GM12878 (cell line): ENCODE measurements at regions not wholly inside any gene's neighbourhood (a gene's known extent, or its start where the extent isn't known, plus 50 kb on each side); places are given as distances from the start of the nearest gene placed in this dataset.

Experiments
- ATAC-seq: fragments of 200-7000 bp; cut with Tn5 transposase; 3 replicates; pipeline ENCODE4 v1.9.1; 2020; ENCODE audit warnings: mild to moderate bottlenecking, moderate library complexity
- BruUV-seq: library from RNA; stranded (reverse); fragments of 400-500 nt; replicated peaks from 2 replicates; lab custom pipeline; 2021; lab: Mats Ljungman, UMichigan
- CTCF ChIA-PET: fragments of 300-600 bp; sonication (Branson Sonifier 250); formaldehyde crosslinking; extraction: SDS; loops from one replicate; lab custom pipeline; 2021; ENCODE audit warnings: inconsistent platforms; lab: Yijun Ruan, JAX
- POLR2A ChIA-PET: fragments of 350-600 bp; formaldehyde crosslinking; extraction: SDS; loops from one replicate; lab custom pipeline; 2021; ENCODE audit warnings: inconsistent platforms; lab: Charles Lee
- RAD21 ChIA-PET: fragments of 300-600 bp; sonication (Branson Sonifier 250); formaldehyde crosslinking; loops from one replicate; lab custom pipeline; 2023; ENCODE audit warnings: antibody characterized with exemption; ENCODE audit not compliant: unreplicated experiment; lab: Charles Lee
- SMC1A ChIA-PET: fragments of 300-600 bp; sonication (Branson Sonifier 250); formaldehyde crosslinking; loops from one replicate; lab custom pipeline; 2023; ENCODE audit not compliant: unreplicated experiment, uncharacterized antibody; lab: Charles Lee
- DNase-seq: peaks from one replicate; pipeline ENCODE4 v3.0.0-alpha.2; 2011; ENCODE audit warnings: low read depth, low spot score
- FAIRE-seq: peaks from 3 replicates; lab custom pipeline; 2011; peaks lifted over from hg19 to GRCh38; lab: Jason Lieb, UNC
- H2AFZ ChIP-seq: 2 replicates; pipeline ENCODE4 v1.6.0; 2011; ENCODE audit warnings: low read depth, low read length, control low read depth; ENCODE audit not compliant: control insufficient read depth
- H3K27ac ChIP-seq: 2 replicates; pipeline ENCODE4 v1.5.1; 2011; ENCODE audit warnings: control low read depth; ENCODE audit not compliant: control insufficient read depth, insufficient read depth
- H3K27me3 ChIP-seq, 2 experiments: replicated peaks in 1 of 2; 2 replicates each; pipeline versions ENCODE4 v1.6.0 to v1.6.1; 2011; ENCODE audit warnings: low read length in 1 of 2; ENCODE audit not compliant: control insufficient read depth in 2 of 2, insufficient read depth in 2 of 2
- H3K36me3 ChIP-seq, 2 experiments: 2 replicates each; pipeline ENCODE4 v1.5.1; 2011; ENCODE audit warnings: low read length in 1 of 2; ENCODE audit not compliant: control insufficient read depth in 2 of 2, insufficient read depth in 2 of 2
- H3K4me1 ChIP-seq: 2 replicates; pipeline ENCODE4 v1.6.1; 2011; ENCODE audit warnings: mild to moderate bottlenecking, low read length, moderate library complexity, mixed read lengths; ENCODE audit not compliant: control insufficient read depth, insufficient read depth
- H3K4me2 ChIP-seq: 2 replicates; pipeline ENCODE4 v1.6.0; 2011; ENCODE audit warnings: control low read depth; ENCODE audit not compliant: control insufficient read depth, insufficient read depth
- H3K4me3 ChIP-seq: fragments of 200-600 bp; sonication (generic); 2 replicates; pipeline ENCODE4 v1.5.1; 2016
- H3K79me2 ChIP-seq: 2 replicates; pipeline ENCODE4 v1.6.0; 2011; ENCODE audit warnings: low read length; ENCODE audit not compliant: control insufficient read depth, insufficient read depth
- H3K9ac ChIP-seq: 2 replicates; pipeline ENCODE4 v1.8.0; 2011; ENCODE audit warnings: low read length, control low read depth, mixed read lengths; ENCODE audit not compliant: control insufficient read depth, insufficient read depth
- H3K9me3 ChIP-seq: replicated peaks from 3 replicates; pipeline ENCODE4 v1.5.1; 2011; ENCODE audit warnings: mild to moderate bottlenecking, low read length; ENCODE audit not compliant: control insufficient read depth, insufficient read depth
- H4K20me1 ChIP-seq: 2 replicates; pipeline ENCODE4 v1.6.0; 2011; ENCODE audit not compliant: control insufficient read depth, insufficient read depth
- ATF7 ChIP-seq: fragments of 450-650 bp; IDR thresholded peaks from 2 replicates; pipeline ENCODE4 v1.6.1; 2016; ENCODE audit warnings: low read depth, mild to moderate bottlenecking
- BRCA1 ChIP-seq: IDR thresholded peaks from 2 replicates; pipeline ENCODE4 v1.6.1; 2011; ENCODE audit warnings: low read depth, low read length, improper control_type of control experiment
- IKZF1 ChIP-seq: fragments of 450-650 bp; conservative IDR thresholded peaks from 2 replicates; pipeline ENCODE4 v1.6.1; 2017; ENCODE audit warnings: antibody characterized with exemption, mild to moderate bottlenecking
- JUNB ChIP-seq: IDR thresholded peaks from 2 replicates; pipeline ENCODE4 v1.6.1; 2016; ENCODE audit warnings: antibody characterized with exemption, mild to moderate bottlenecking
- MTA2 ChIP-seq: fragments of 450-650 bp; IDR thresholded peaks from 2 replicates; pipeline ENCODE4 v1.6.1; 2016; ENCODE audit warnings: low read depth, mild to moderate bottlenecking, moderate library complexity
- POLR2AphosphoS5 ChIP-seq: IDR thresholded peaks from 2 replicates; pipeline ENCODE4 v1.6.1; 2011; ENCODE audit warnings: mild to moderate bottlenecking, low read length, inconsistent platforms
- RAD51 ChIP-seq: fragments of 450-650 bp; IDR thresholded peaks from 2 replicates; pipeline ENCODE4 v1.6.1; 2016; ENCODE audit warnings: moderate library complexity, mild to moderate bottlenecking, inconsistent platforms
- SREBF1 ChIP-seq: IDR thresholded peaks from 2 replicates; pipeline ENCODE4 v1.6.1; 2012; ENCODE audit warnings: mild to moderate bottlenecking, low read length
- ZSCAN29 ChIP-seq: fragments of 450-650 bp; IDR thresholded peaks from 2 replicates; pipeline ENCODE4 v1.6.1; 2017; ENCODE audit warnings: mild to moderate bottlenecking, moderate library complexity
- WGBS: methylation state at CpG from one replicate; pipeline ENCODE4 v1.1.6; 2016; ENCODE audit warnings: low lambda C conversion rate; ENCODE audit not compliant: insufficient replicate concordance, insufficient coverage; ENCODE audit errors: missing lambda C conversion rate; 5-methylcytosine and 5-hydroxymethylcytosine counted together
- in situ Hi-C: fragments of 300-500 bp; cut with MboI; formaldehyde crosslinking; loops from 9 replicates; pipeline ENCODE4 v1.14.3; 2018; ENCODE audit warnings: mixed read lengths
- intact Hi-C: fragments of 100-400 bp; cut with micrococcal nuclease; formaldehyde crosslinking; loops from one replicate; pipeline ENCODE4 v1.14.2; 2022; ENCODE audit not compliant: unreplicated experiment
- TF ChIP-seq, protein P1 (sequence below): fragments of 450-650 bp; IDR thresholded peaks from 2 replicates; pipeline ENCODE4 v1.6.1; 2016; ENCODE audit warnings: mild to moderate bottlenecking

DNA sequence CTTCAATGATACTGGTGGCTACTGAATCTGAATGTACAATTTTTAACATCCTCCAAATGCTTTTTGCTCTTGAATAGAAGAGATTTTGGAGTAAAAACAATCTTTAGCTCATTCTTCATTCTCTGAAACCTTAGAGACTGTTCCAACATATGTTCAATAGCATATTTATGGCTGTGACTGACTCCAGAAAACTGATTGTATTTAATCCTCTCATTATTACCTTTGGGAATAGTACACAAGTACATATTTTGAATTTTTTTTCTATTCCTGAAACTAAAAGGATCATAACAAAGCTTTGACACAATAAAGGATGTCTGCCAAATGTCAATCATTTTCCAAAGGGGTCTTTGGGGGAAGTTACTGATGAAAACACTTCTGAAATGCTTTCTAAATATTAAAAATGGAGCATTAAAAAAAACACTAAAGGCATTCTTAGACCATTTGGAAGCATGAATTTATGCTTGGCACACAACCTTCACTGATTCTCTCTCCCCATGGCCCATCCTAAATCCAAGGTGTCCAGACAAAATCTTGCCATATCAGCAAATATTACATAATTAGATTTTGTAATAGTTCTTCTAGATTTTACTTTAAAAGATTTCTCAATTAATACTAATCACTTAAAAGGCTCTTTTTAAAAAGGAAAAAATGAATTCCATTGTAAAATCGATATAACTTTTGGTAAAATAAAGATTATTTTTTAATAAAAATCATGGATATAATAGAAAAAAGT is 936.8 kb downstream of the EPHA3 start (continued):
- TF ChIP-seq POLR2AphosphoS5 (no peak), JUNB (no peak)

DNA sequence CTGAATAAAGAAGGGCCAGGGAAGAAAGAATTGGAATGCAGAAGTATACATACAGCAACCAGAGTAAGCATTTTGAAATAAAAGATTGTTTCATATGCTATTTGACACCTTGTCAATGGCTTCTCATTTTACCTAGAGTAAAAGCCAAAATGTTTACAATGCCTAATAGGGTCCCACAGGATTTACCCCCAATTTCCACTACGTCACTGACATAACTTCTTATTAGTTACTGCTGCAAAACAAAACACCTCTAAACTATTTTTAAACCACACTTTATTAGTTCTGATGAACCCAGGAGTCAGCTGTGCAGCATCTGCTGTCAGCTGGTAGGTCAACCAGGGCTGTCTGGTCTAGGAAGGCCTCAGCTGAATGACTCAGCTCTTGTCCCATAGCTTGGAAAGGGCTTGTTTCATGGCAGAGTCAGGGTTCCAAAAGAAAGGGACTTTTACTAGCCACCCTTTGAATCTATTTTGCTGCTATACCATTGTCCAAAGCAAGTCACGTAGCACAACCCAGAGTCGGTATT is 945.1 kb downstream of the EPHA3 start:
- H3K27me3 ChIP-seq: no peaks in the 10 kb centered on the region
- WGBS: 2% methylated on average over 3 of the region's 3 CpGs
- H3K9me3 ChIP-seq: no peaks in the 10 kb centered on the region
- CTCF ChIA-PET: interaction anchor here (0.6 to 3.8 kb wide), 3 partner anchors 37 to 941 kb away, joined by 3 to 25 read pairs (median 5); no protein-coding TSS in a partner anchor
- H3K27ac ChIP-seq: no peak overlapping the region
- no peak for DNase-seq
- H3K36me3 ChIP-seq: no peaks in the 10 kb centered on the region
- FAIRE-seq: no peak
- H2AFZ ChIP-seq: no peak overlapping the region
- TF ChIP-seq RAD51: 0 out of 2 replicates have a peak, but pooled peaks have one; percentile 22
- TF ChIP-seq IKZF1: peak; percentile 45
- peak; percentile 70 for TF ChIP-seq ATF7
- no peak for TF ChIP-seq ZSCAN29
- peak; percentile 54; the same call in 1 of the 2 replicates for TF ChIP-seq MTA2
- TF ChIP-seq, protein P1, sequence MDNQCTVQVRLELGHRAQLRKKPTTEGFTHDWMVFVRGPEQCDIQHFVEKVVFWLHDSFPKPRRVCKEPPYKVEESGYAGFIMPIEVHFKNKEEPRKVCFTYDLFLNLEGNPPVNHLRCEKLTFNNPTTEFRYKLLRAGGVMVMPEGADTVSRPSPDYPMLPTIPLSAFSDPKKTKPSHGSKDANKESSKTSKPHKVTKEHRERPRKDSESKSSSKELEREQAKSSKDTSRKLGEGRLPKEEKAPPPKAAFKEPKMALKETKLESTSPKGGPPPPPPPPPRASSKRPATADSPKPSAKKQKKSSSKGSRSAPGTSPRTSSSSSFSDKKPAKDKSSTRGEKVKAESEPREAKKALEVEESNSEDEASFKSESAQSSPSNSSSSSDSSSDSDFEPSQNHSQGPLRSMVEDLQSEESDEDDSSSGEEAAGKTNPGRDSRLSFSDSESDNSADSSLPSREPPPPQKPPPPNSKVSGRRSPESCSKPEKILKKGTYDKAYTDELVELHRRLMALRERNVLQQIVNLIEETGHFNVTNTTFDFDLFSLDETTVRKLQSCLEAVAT: 0 out of 2 replicates have a peak, but pooled peaks have one; percentile 28
- no peak for TF ChIP-seq BRCA1
- TF ChIP-seq JUNB: no peak
- no peak for TF ChIP-seq SREBF1
- H3K4me2 ChIP-seq: no peak overlapping the region
- no TSS peak for BruUV-seq
- no peak overlapping the region for H3K4me3 ChIP-seq
- intact Hi-C loops: no loop called here
- RAD21 ChIA-PET: interaction anchor here (0.6 to 4.4 kb wide), 8 partner anchors 8 to 184 kb away, joined by 3 to 38 read pairs (median 4); no protein-coding TSS in a partner anchor
- no peaks in the 10 kb centered on the region for H3K79me2 ChIP-seq
- ATAC-seq: peak; percentile 57
- H4K20me1 ChIP-seq: no peaks in the 10 kb centered on the region
- no peaks in the 10 kb centered on the region for H3K4me1 ChIP-seq
- POLR2A ChIA-PET: interaction anchor here (0.6 kb wide), 1 partner anchor 858 kb away, joined by 3 read pairs; no protein-coding TSS in a partner anchor
- in situ Hi-C loops: no loop called here
- SMC1A ChIA-PET: interaction anchor here (0.8 to 8.7 kb wide), 9 partner anchors 10 to 41 kb away, joined by 3 to 105 read pairs (median 9); no protein-coding TSS in a partner anchor
- no peak overlapping the region for H3K9ac ChIP-seq
